ENCODE measurements at regions not wholly inside any gene's neighbourhood (a gene's known extent, or its start where the extent isn't known, plus 50 kb on each side); places are given as distances from the start of the nearest gene placed in this dataset.

DNA sequence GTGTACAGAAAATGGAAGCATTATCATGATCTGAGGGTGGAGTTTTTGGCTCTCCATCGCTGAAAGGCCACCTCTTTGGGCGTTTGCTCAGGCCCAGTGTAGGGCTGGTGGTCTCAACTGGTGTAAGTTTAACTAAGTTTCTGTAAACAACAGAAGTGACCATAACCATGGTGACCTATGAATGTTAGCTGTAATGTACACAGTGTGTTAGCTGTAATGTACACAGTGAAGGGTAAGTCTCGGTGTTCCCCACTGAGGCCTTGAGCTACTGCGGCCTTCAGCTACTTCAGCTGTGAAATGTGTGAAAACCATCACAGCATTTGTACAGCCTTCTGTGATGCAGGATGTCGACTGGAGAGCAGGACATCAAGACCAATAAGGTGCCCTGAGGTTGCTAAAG, 185.2 kb downstream of the MYLK4 start:
- DNase-seq = no peak
- H3K36me3 ChIP-seq (ENCODE audit: control insufficient read depth, insufficient read depth, low read length) = no peaks in the 10 kb centered on the region
- WGBS (ENCODE audit: insufficient coverage) = 82% methylated on average over 4 of the region's 5 CpGs

DNA sequence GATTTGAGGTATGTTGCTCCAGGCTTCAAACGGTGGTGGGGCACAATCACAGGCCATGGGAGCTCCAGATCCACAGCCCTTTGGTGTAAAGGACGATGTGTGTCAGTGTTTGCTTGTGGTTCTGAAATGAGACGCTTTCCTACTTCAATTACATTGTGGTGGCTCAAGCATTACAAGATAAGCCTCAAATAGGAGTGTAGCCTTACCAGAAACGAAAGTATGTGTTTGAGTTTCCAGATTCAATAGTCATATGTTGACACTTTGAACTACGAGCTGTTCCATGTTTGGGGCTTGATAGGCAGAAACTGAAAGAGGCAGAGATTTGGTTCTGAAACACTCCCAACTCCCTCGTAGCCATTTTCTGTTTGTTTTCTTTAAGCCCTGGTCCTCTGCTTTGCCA, 187.1 kb downstream of the MYLK4 start:
- 40% methylated on average over 2 of the region's 6 CpGs for WGBS (ENCODE audit: insufficient coverage)
- Histone ChIP-seq H3K27me3 (ENCODE audit: control insufficient read depth, insufficient read depth, low read length) (no peaks in the 10 kb centered on the region), H3K9me3 (replicated peaks; ENCODE audit: control insufficient read depth, low read depth, low read length) (no peaks in the 10 kb centered on the region), H3K4me1 (ENCODE audit: control insufficient read depth, insufficient read depth, low read length) (peaks cover 3% of the 10 kb centered on the region), H3K4me3 (ENCODE audit: low read length) (no peak overlapping the region), H3K27ac (ENCODE audit: low read length) (no peak overlapping the region), H3K36me3 (ENCODE audit: control insufficient read depth, insufficient read depth, low read length) (no peaks in the 10 kb centered on the region)
- no peak for DNase-seq

More for the DNA sequence above, 185.2 kb downstream of the MYLK4 start:
- no peaks in the 10 kb centered on the region for H3K9me3 ChIP-seq (replicated peaks; ENCODE audit: control insufficient read depth, low read depth, low read length)
- H3K27ac ChIP-seq (ENCODE audit: low read length) = no peak overlapping the region
- H3K4me1 ChIP-seq (ENCODE audit: control insufficient read depth, insufficient read depth, low read length) = no peaks in the 10 kb centered on the region
- no peaks in the 10 kb centered on the region for H3K27me3 ChIP-seq (ENCODE audit: control insufficient read depth, insufficient read depth, low read length)
- no peak overlapping the region for H3K4me3 ChIP-seq (ENCODE audit: low read length)

DNA sequence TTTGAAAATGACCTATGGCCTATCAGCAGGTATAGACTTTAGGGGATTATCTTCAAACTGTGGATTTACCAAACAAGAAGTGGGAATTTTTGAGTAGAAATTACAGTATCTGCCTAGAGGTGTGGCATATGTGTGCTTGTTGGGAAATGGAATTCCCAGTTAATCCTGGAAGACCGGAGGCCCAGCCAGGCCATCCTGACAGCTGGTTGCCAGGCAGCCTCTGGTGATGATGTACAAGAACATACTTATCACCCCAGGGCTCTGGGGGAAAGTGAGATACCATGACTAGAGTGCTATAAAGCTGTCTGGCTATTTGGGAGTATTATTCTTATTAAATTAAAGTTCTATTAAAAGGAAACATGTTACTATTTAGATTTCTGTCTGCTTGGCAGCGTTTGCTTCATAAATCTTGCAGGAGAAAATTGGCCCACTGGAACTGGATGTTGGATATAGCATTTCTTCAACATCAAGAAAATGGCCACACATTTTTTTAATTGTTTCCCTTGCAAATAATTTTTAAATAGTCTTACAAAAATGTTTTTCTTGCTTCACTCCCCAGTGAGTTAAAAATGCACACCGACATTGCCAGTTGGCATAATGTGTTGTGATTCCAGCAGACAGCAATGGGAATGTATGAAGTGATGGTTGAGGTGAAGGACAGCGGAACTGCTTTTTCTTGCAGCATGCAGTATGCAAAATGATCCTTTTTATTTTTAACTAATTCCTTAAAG, 187.8 kb downstream of the MYLK4 start:
- H3K27ac ChIP-seq (ENCODE audit: low read length) = no peak overlapping the region
- H3K4me1 ChIP-seq (ENCODE audit: control insufficient read depth, insufficient read depth, low read length) = peaks cover 3% of the 10 kb centered on the region
- H3K27me3 ChIP-seq (ENCODE audit: control insufficient read depth, insufficient read depth, low read length) = no peaks in the 10 kb centered on the region
- no CpG with 5 or more reads among the region's 4 CpGs for WGBS (ENCODE audit: insufficient coverage)
- H3K9me3 ChIP-seq (replicated peaks; ENCODE audit: control insufficient read depth, low read depth, low read length) = no peaks in the 10 kb centered on the region
- H3K36me3 ChIP-seq (ENCODE audit: control insufficient read depth, insufficient read depth, low read length) = no peaks in the 10 kb centered on the region
- H3K4me3 ChIP-seq (ENCODE audit: low read length) = no peak overlapping the region
- DNase-seq = peak; percentile 25

DNA sequence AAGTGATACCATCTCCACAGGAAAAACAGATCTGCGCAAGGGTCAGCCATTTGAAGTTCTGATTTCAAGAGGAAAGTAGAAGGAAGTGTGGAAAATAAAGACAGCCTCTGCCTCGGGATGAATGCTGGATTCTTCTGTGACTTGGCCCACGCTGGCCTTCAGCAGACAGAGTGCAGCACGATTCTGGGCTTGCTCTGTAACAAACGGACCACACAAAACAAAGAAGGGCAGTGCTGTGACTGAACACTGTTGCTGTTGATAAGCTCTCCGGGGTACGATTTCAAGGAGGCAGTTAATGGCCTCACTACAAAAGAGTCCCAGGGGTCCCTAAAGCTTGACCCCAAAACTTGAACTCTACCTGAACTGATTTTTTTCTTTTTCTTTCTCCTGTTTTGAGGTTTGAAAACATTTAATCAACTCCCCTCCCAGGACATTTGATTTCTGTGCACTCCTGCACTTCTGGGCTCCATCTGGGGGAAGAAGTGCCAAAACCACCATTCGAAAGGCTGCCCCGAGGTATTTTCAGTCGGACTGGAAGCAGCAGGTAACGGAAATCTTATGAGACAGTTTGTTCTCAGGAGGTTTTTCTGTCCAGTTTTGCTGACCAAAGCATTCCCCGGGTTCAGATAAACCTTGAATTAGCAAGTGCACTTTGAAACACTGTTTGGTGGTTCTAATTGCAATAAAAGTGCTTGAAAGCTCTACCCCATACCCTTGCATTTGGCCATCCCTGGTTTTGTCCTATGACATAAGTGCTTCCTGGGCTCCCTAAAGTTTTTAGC, 189.6 kb downstream of the MYLK4 start:
- Histone ChIP-seq H3K9me3 (replicated peaks; ENCODE audit: control insufficient read depth, low read depth, low read length) (no peaks in the 10 kb centered on the region), H3K4me3 (ENCODE audit: low read length) (no peak overlapping the region), H3K27ac (ENCODE audit: low read length) (no peak overlapping the region), H3K36me3 (ENCODE audit: control insufficient read depth, insufficient read depth, low read length) (no peaks in the 10 kb centered on the region), H3K27me3 (ENCODE audit: control insufficient read depth, insufficient read depth, low read length) (no peaks in the 10 kb centered on the region), H3K4me1 (ENCODE audit: control insufficient read depth, insufficient read depth, low read length) (peaks cover 3% of the 10 kb centered on the region)
- DNase-seq = no peak
- WGBS (ENCODE audit: insufficient coverage) = 41% methylated on average over 11 of the region's 12 CpGs

DNA sequence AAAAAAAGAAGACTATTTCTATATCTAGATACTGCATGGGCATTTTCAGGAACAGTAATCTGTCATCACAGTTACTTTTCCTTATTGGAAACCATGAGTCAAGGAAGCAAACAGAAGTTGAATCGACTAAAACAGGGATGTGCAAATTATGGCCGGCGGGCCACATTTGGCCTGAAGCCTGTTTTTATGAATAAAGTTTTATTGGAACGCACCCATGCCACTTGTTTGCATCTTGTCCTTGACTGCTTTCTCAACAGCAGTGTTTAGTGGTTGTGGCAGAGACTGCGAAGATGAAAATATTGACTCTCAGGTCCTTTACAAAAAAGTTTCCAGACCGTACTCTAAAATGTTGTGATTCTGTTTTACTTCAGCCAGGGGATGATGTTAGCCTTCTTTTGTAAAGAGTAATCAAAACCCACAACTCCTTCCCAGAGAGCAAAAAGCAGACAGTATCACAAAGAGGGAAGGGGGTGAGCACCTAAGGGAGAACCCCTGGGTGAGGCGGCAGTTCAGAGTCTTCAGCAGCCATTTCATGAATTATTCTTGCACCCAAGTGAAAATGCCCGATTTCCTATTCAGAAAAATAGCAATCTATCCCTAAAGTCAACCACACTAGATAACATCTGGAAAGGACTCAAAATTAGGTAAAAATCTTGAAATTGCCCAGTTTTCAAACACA, 190.4 kb downstream of the MYLK4 start:
- H3K9me3 ChIP-seq (replicated peaks; ENCODE audit: control insufficient read depth, low read depth, low read length) = no peaks in the 10 kb centered on the region
- H3K4me3 ChIP-seq (ENCODE audit: low read length) = no peak overlapping the region
- H3K27ac ChIP-seq (ENCODE audit: low read length) = no peak overlapping the region
- no peaks in the 10 kb centered on the region for H3K27me3 ChIP-seq (ENCODE audit: control insufficient read depth, insufficient read depth, low read length)
- DNase-seq = no peak
- no peaks in the 10 kb centered on the region for H3K36me3 ChIP-seq (ENCODE audit: control insufficient read depth, insufficient read depth, low read length)
- H3K4me1 ChIP-seq (ENCODE audit: control insufficient read depth, insufficient read depth, low read length) = peaks cover 3% of the 10 kb centered on the region
- WGBS (ENCODE audit: insufficient coverage) = 82% methylated on average over 3 of the region's 8 CpGs

DNA sequence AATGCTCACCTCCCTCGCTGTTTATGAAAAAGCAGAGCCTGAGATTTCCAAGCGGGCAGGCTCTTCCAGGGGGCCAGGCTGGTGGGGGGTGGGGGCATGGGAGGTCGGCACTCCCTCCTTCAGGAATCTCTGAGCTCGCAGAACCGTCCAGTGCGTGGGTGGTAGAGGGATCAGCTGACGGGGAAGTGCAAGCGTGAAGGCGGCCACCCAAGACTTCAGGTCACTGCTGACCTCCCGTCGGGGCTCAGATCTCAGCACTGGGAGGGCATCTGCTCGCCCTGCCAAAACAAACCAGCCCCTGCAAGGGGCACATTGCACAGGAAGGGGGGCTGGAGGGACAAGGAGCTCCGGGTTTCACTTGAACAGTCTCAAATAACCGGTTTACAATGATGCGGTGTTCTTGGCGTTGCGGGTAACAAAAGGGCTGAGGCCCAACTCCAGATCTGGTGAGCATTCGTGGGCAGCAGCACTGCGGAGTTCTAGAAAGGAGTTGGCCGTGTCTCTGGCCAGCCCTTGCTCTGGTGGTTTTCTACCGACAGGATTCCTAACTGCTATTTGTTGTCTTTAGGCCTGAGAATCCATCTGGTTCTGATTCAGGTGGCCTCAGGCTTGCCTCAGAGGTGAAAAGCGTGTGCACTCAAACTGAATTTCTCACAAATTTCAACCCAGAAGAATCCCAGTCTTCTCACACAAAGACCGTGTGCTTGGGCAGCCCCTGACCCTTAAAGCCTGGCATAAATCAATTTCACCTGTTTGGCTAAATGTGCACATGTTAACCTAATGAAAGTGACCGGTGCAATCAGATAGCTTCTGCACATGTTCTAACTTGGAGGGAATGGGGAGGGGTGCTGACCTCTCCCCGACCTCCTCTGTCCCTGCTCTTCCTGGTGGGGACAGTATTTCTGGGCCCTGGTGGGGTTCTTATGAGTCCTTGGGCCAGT, 191.6 kb downstream of the MYLK4 start:
- Histone ChIP-seq H3K36me3 (ENCODE audit: control insufficient read depth, insufficient read depth, low read length) (no peaks in the 10 kb centered on the region), H3K27me3 (ENCODE audit: control insufficient read depth, insufficient read depth, low read length) (no peaks in the 10 kb centered on the region), H3K27ac (ENCODE audit: low read length) (no peak overlapping the region), H3K9me3 (replicated peaks; ENCODE audit: control insufficient read depth, low read depth, low read length) (no peaks in the 10 kb centered on the region), H3K4me1 (ENCODE audit: control insufficient read depth, insufficient read depth, low read length) (peaks cover 3% of the 10 kb centered on the region), H3K4me3 (ENCODE audit: low read length) (no peak overlapping the region)
- no peak for DNase-seq
- WGBS (ENCODE audit: insufficient coverage) = 51% methylated on average over 21 of the region's 25 CpGs

DNA sequence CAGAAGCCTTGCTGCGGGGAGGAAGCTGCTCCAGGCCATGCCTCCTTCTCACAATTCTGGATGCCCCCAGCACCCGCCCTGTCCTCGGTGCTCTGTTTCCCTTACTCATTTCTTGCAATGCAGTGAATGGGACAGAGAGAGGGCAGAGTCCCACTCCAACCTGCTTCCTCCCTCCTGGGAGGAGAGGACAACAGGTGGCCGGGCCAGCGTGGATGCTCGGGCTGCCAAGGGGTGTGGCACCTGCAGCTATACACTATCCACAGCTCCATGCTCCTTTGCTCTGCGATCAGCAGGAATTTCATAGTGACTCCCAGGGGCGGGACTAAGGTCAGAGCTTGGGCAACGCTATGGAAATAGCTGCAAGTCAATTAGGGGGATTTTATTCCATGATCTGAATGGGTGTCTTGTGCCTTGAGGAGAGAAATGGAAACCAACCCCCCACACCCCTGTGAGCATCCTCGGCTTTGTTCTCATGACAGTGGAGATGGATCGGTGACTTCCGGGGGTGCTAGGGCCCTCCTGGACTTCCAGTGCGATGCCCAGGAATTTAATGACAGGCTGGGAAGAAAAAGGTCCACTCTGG, 192.5 kb downstream of the MYLK4 start:
- Histone ChIP-seq H3K27me3 (ENCODE audit: control insufficient read depth, insufficient read depth, low read length) (no peaks in the 10 kb centered on the region), H3K36me3 (ENCODE audit: control insufficient read depth, insufficient read depth, low read length) (no peaks in the 10 kb centered on the region), H3K4me1 (ENCODE audit: control insufficient read depth, insufficient read depth, low read length) (peaks cover 3% of the 10 kb centered on the region), H3K27ac (ENCODE audit: low read length) (no peak overlapping the region), H3K4me3 (ENCODE audit: low read length) (no peak overlapping the region), H3K9me3 (replicated peaks; ENCODE audit: control insufficient read depth, low read depth, low read length) (no peaks in the 10 kb centered on the region)
- 68% methylated on average over 5 of the region's 13 CpGs for WGBS (ENCODE audit: insufficient coverage)
- no peak for DNase-seq

DNA sequence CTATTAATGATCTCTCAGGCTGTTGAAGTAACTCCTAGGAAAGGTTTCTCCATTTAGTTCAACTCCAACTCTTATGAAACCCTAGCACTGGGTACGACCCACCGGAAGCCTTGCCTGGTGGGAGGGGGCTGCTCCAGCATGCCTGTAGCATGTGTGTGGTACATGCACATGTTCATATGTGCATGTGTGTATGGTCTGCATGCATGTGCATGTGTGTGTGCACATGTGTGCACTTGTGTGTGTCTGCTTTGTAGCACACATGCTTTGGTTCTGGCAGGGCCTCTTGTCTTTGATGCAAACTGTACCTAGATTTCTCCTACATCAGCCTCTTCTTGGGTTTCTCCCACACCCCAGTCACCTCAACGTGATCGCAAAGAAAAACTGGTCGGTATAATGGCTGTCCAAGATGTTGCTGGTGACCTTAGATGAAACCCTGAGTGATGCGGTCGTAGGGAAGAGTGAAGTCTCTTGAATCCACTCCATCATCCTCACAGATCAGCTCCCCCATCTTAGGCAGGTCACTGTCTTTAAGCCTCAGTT, 193.5 kb downstream of the MYLK4 start:
- H3K4me1 ChIP-seq (ENCODE audit: control insufficient read depth, insufficient read depth, low read length) = peaks cover 3% of the 10 kb centered on the region
- WGBS (ENCODE audit: insufficient coverage) = 60% methylated on average over 2 of the region's 7 CpGs
- no peak for DNase-seq
- H3K27me3 ChIP-seq (ENCODE audit: control insufficient read depth, insufficient read depth, low read length) = no peaks in the 10 kb centered on the region
- H3K9me3 ChIP-seq (replicated peaks; ENCODE audit: control insufficient read depth, low read depth, low read length) = no peaks in the 10 kb centered on the region
- H3K4me3 ChIP-seq (ENCODE audit: low read length) = no peak overlapping the region
- no peaks in the 10 kb centered on the region for H3K36me3 ChIP-seq (ENCODE audit: control insufficient read depth, insufficient read depth, low read length)
- H3K27ac ChIP-seq (ENCODE audit: low read length) = no peak overlapping the region

DNA sequence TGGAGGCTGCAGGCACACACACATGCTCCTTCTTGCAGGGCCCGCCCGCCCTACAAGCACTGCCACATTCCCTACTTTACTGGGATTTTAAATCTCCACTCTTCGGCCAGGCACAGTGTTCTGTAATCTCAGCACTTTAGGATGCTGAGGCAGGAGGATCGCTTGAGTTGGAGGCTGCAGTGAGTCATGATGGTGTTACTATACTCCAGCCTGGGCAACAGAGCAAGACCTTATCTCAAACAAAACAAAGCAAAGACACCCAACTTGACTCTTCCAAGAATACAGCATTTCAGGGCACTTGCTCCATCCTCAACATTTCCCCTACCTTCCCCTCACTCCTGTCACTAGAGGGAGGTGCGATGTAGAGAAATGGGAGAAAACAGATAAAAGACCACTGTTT, 194.0 kb downstream of the MYLK4 start:
- no peak for DNase-seq
- Histone ChIP-seq H3K4me3 (ENCODE audit: low read length) (no peak overlapping the region), H3K9me3 (replicated peaks; ENCODE audit: control insufficient read depth, low read depth, low read length) (no peaks in the 10 kb centered on the region), H3K27ac (ENCODE audit: low read length) (no peak overlapping the region), H3K36me3 (ENCODE audit: control insufficient read depth, insufficient read depth, low read length) (no peaks in the 10 kb centered on the region), H3K4me1 (ENCODE audit: control insufficient read depth, insufficient read depth, low read length) (peaks cover 3% of the 10 kb centered on the region), H3K27me3 (ENCODE audit: control insufficient read depth, insufficient read depth, low read length) (no peaks in the 10 kb centered on the region)
- WGBS (ENCODE audit: insufficient coverage) = no CpG with 5 or more reads among the region's 5 CpGs
